B cell (primary cell): ENCODE measurements at regions not wholly inside any gene's neighbourhood (a gene's known extent, or its start where the extent isn't known, plus 50 kb on each side); places are given as distances from the start of the nearest gene placed in this dataset.

Source experiments
- CTCF ChIP-seq: fragments of 200-600 bp; IDR thresholded peaks from one replicate; pipeline ENCODE4 v1.8.0; 2022; ENCODE audit warnings: antibody characterized with exemption, mild to moderate bottlenecking
- EZH2 ChIP-seq: IDR thresholded peaks from 2 replicates; pipeline ENCODE4 v1.6.1; 2012; ENCODE audit warnings: borderline replicate concordance, low read depth, mild to moderate bottlenecking, moderate library complexity, low read length; ENCODE audit not compliant: insufficient read depth, poor library complexity, severe bottlenecking

- TF ChIP-seq CTCF, result no peak
- no peak for TF ChIP-seq EZH2
Observed at GRCh38 chr1:30476476-30476875, 246.9 kb downstream of the MATN1 start.
